CD14-positive monocyte (primary cell): ENCODE measurements at regions not wholly inside any gene's neighbourhood (a gene's known extent, or its start where the extent isn't known, plus 50 kb on each side); places are given as distances from the start of the nearest gene placed in this dataset.

Experiments used
- DNase-seq, 3 donors: peaks; one replicate each; pipeline ENCODE4 v3.0.0-alpha.2; 2011 to 2022
- H2AFZ ChIP-seq: 2 replicates; pipeline ENCODE4 v1.6.0; 2012; ENCODE audit warnings: mild to moderate bottlenecking, low read depth, low read length, inconsistent platforms; ENCODE audit not compliant: insufficient read depth, poor library complexity, severe bottlenecking
- H3K27ac ChIP-seq, 2 donors: 1 replicate in 1 of 2; 2 replicates in 1 of 2; pipeline ENCODE4 v1.5.1; 2012 to 2013; ENCODE audit warnings: low read length in 2 of 2, control low read depth in 1 of 2, inconsistent platforms in 1 of 2, low read depth in 1 of 2, mild to moderate bottlenecking in 1 of 2
- H3K27me3 ChIP-seq, 2 donors: one replicate each; pipeline versions ENCODE4 v1.6.0 to v1.6.1; 2011 to 2013; ENCODE audit warnings: low read length in 2 of 2; ENCODE audit not compliant: control insufficient read depth in 2 of 2, insufficient read depth in 2 of 2
- H3K36me3 ChIP-seq, 2 donors: replicated peaks in 1 of 2; 1 replicate in 1 of 2; 2 replicates in 1 of 2; pipeline versions ENCODE4 v1.5.1 to v1.6.1; 2012 to 2013; ENCODE audit warnings: low read length in 2 of 2, control low read depth in 1 of 2, inconsistent platforms in 1 of 2, mild to moderate bottlenecking in 1 of 2; ENCODE audit not compliant: insufficient read depth in 2 of 2, control insufficient read depth in 1 of 2
- H3K4me1 ChIP-seq, 2 donors: 1 replicate in 1 of 2; 2 replicates in 1 of 2; pipeline versions ENCODE4 v1.5.1 to v1.6.1; 2012 to 2013; ENCODE audit warnings: low read length in 2 of 2, control low read depth in 1 of 2, inconsistent platforms in 1 of 2, mild to moderate bottlenecking in 1 of 2, moderate library complexity in 1 of 2; ENCODE audit not compliant: insufficient read depth in 2 of 2, control insufficient read depth in 1 of 2
- H3K4me2 ChIP-seq: replicated peaks from 2 replicates; pipeline ENCODE3; 2012; ENCODE audit warnings: low read length, moderate library complexity, mild to moderate bottlenecking; ENCODE audit not compliant: poor library complexity, severe bottlenecking; ENCODE audit errors: extremely low read depth
- H3K4me3 ChIP-seq, 3 experiments: fragments of 200-600 bp in 1 of 3; sonication (generic) in 1 of 3; replicated peaks in 1 of 3; 1 replicate in 2 of 3; 2 replicates in 1 of 3; pipeline ENCODE4 v1.5.1; 2011 to 2013; ENCODE audit warnings: low read length in 3 of 3, mild to moderate bottlenecking in 3 of 3, control low read depth in 2 of 3, low read depth in 2 of 3, inconsistent platforms in 1 of 3, moderate library complexity in 1 of 3
- H3K79me2 ChIP-seq: 2 replicates; pipeline ENCODE4 v1.6.0; 2012; ENCODE audit warnings: mild to moderate bottlenecking, control low read depth, inconsistent platforms, low read length, moderate library complexity; ENCODE audit not compliant: insufficient read depth
- H3K9ac ChIP-seq: 2 replicates; pipeline ENCODE4 v1.6.0; 2017; ENCODE audit warnings: low read length, mild to moderate bottlenecking; ENCODE audit not compliant: insufficient read depth, poor library complexity, severe bottlenecking
- H3K9me3 ChIP-seq, 2 donors: replicated peaks in 1 of 2; 1 replicate in 1 of 2; 2 replicates in 1 of 2; pipeline versions ENCODE4 v1.5.1 to v1.6.1; 2012 to 2013; ENCODE audit warnings: low read length in 2 of 2, control low read depth in 1 of 2; ENCODE audit not compliant: control insufficient read depth in 1 of 2, insufficient read depth in 1 of 2
- H4K20me1 ChIP-seq: 2 replicates; pipeline ENCODE4 v1.6.0; 2012; ENCODE audit warnings: mild to moderate bottlenecking, low read length, control low read depth, moderate library complexity; ENCODE audit not compliant: insufficient read depth
- H3K27ac Mint-ChIP-seq, 7 donors: one replicate each; pipeline ENCODE4 v1.8.0; 2020; ENCODE audit warnings: mild to moderate bottlenecking in 7 of 7, mixed read lengths in 7 of 7, moderate library complexity in 6 of 7, inconsistent platforms in 2 of 7
- H3K27me3 Mint-ChIP-seq, 3 donors: one replicate each; pipeline ENCODE4 v1.8.0; 2021 to 2022; ENCODE audit warnings: low read depth in 3 of 3, mild to moderate bottlenecking in 3 of 3, mixed read lengths in 3 of 3, moderate library complexity in 3 of 3, inconsistent platforms in 1 of 3
- H3K36me3 Mint-ChIP-seq, 2 donors: one replicate each; pipeline ENCODE4 v1.8.0; 2020; ENCODE audit warnings: mixed read lengths in 2 of 2, inconsistent platforms in 1 of 2, mild to moderate bottlenecking in 1 of 2
- H3K4me1 Mint-ChIP-seq: one replicate; pipeline ENCODE4 v1.8.0; 2020; ENCODE audit warnings: mild to moderate bottlenecking, mixed read lengths
- H3K4me3 Mint-ChIP-seq, 2 donors: one replicate each; pipeline ENCODE4 v1.8.0; 2020; ENCODE audit warnings: mild to moderate bottlenecking in 2 of 2, mixed read lengths in 2 of 2, moderate library complexity in 1 of 2
- H3K9me3 Mint-ChIP-seq, 7 donors: one replicate each; pipeline ENCODE4 v1.8.0; 2020 to 2022; ENCODE audit warnings: mixed read lengths in 7 of 7, mild to moderate bottlenecking in 6 of 7, moderate library complexity in 6 of 7, inconsistent platforms in 2 of 7
- CTCF ChIP-seq: fragments of 200-600 bp; IDR thresholded peaks from one replicate; pipeline ENCODE4 v1.8.0; 2022; ENCODE audit warnings: antibody characterized with exemption, mild to moderate bottlenecking
- WGBS: methylation state at CpG from one replicate; pipeline ENCODE4 v1.1.5; 2013; ENCODE audit warnings: missing lambda C conversion rate; ENCODE audit not compliant: insufficient coverage; 5-methylcytosine and 5-hydroxymethylcytosine counted together
- intact Hi-C, 2 donors: fragments of 100-400 bp; cut with micrococcal nuclease; formaldehyde crosslinking; loops; one replicate each; pipeline versions ENCODE4 v1.15.0 to v1.15.1; 2023

GRCh38 chr5:20486826-20487225 is 498.8 kb upstream of the CDH18 start:
- no peak overlapping the region for H3K4me3 Mint-ChIP-seq
- DNase-seq: no peak
- Histone ChIP-seq H3K4me3 (no peak overlapping the region), H3K4me2 (no peak overlapping the region), H3K9ac (no peak overlapping the region), H4K20me1 (no peaks in the 10 kb centered on the region), H3K9me3 (no peaks in the 10 kb centered on the region), H3K4me1 (no peaks in the 10 kb centered on the region), H3K79me2 (no peaks in the 10 kb centered on the region), H3K36me3 (no peaks in the 10 kb centered on the region), H3K27ac (no peak overlapping the region), H3K27me3 (no peaks in the 10 kb centered on the region), H2AFZ (no peak overlapping the region)
- intact Hi-C loops: no loop called here
- H3K27me3 Mint-ChIP-seq: no peaks in the 10 kb centered on the region
- 92% methylated on average over 2 of the region's 4 CpGs for WGBS
- H3K9me3 Mint-ChIP-seq: peaks cover 0 to 3% (median 2%) of the 10 kb centered on the region in 7 donors
- H3K4me1 Mint-ChIP-seq: no peaks in the 10 kb centered on the region
- TF ChIP-seq CTCF: no peak
- H3K27ac Mint-ChIP-seq: no peak overlapping the region
- no peaks in the 10 kb centered on the region for H3K36me3 Mint-ChIP-seq

- Histone ChIP-seq H3K27ac (no peak overlapping the region), H3K79me2 (no peaks in the 10 kb centered on the region), H3K4me2 (no peak overlapping the region), H2AFZ (no peak overlapping the region), H3K4me3 (no peak overlapping the region), H3K27me3 (no peaks in the 10 kb centered on the region), H3K9me3 (peaks cover 7 to 20% of the 10 kb centered on the region in 2 donors), H3K36me3 (no peaks in the 10 kb centered on the region), H3K9ac (no peak overlapping the region), H4K20me1 (no peaks in the 10 kb centered on the region), H3K4me1 (no peaks in the 10 kb centered on the region)
- no peaks in the 10 kb centered on the region for H3K36me3 Mint-ChIP-seq
- H3K4me3 Mint-ChIP-seq: no peak overlapping the region
- peaks cover 5 to 20% (median 10%) of the 10 kb centered on the region in 7 donors for H3K9me3 Mint-ChIP-seq
- intact Hi-C loops: no loop called here
- no peaks in the 10 kb centered on the region for H3K4me1 Mint-ChIP-seq
- no peak for TF ChIP-seq CTCF
- peaks cover 0 to 3% (median 3%) of the 10 kb centered on the region in 3 donors for H3K27me3 Mint-ChIP-seq
- WGBS: no CpG with 5 or more reads among the region's 1 CpG
- DNase-seq: no peak
- H3K27ac Mint-ChIP-seq: no peak overlapping the region
These were observed 488.0 kb upstream of the CDH18 start for GRCh38 chr5:20476016-20476415.
